Lower leg skin (tissue), 3 donors: ENCODE measurements at regions not wholly inside any gene's neighbourhood (a gene's known extent, or its start where the extent isn't known, plus 50 kb on each side); places are given as distances from the start of the nearest gene placed in this dataset.

Experiments used
- POLR2A ChIP-seq, 2 donors: fragments of 450-650 bp; IDR thresholded peaks; one replicate each; pipeline ENCODE4 v1.6.1; 2016 to 2017; ENCODE audit warnings: antibody characterized with exemption in 2 of 2, mild to moderate bottlenecking in 1 of 2, moderate library complexity in 1 of 2
- TF ChIP-seq, protein P1 (sequence below), 3 donors: fragments of 450-650 bp; IDR thresholded peaks; one replicate each; pipeline ENCODE4 v1.5.1; 2016; ENCODE audit warnings: antibody characterized with exemption in 3 of 3, mild to moderate bottlenecking in 3 of 3, moderate library complexity in 2 of 3

DNA sequence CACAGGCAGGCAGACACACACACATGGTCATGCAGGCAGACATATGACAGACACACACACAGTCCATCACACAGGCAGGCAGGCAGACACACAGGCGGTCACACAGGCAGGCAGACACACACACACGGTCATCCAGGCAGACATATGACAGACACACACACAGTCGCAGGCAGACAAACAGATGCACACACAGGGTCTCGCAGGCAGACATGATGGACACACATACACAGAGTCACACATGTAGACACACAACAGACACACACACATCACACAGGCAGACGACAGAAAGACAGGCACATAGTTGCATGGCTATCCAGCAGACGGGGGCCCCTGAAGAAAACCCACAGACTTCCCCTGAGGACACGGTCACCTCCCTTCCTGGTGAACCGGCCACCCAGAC lies 135.4 kb downstream of the NCOR2 start:
- TF ChIP-seq, protein P1, sequence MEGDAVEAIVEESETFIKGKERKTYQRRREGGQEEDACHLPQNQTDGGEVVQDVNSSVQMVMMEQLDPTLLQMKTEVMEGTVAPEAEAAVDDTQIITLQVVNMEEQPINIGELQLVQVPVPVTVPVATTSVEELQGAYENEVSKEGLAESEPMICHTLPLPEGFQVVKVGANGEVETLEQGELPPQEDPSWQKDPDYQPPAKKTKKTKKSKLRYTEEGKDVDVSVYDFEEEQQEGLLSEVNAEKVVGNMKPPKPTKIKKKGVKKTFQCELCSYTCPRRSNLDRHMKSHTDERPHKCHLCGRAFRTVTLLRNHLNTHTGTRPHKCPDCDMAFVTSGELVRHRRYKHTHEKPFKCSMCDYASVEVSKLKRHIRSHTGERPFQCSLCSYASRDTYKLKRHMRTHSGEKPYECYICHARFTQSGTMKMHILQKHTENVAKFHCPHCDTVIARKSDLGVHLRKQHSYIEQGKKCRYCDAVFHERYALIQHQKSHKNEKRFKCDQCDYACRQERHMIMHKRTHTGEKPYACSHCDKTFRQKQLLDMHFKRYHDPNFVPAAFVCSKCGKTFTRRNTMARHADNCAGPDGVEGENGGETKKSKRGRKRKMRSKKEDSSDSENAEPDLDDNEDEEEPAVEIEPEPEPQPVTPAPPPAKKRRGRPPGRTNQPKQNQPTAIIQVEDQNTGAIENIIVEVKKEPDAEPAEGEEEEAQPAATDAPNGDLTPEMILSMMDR (IDR thresholded peaks at IDR 0.05) = no peak
- no peak for TF ChIP-seq POLR2A (IDR thresholded peaks at IDR 0.05)
